Upper lobe of right lung (tissue), 1 donor: ENCODE measurements at regions not wholly inside any gene's neighbourhood (a gene's known extent, or its start where the extent isn't known, plus 50 kb on each side); places are given as distances from the start of the nearest gene placed in this dataset.
A peak's percentile ranks its signal among the peaks of the same experiment; 100 is the strongest.

ENCODE experiments used
- ATAC-seq: fragments of 200-7000 bp; cut with Tn5 transposase; one replicate; pipeline ENCODE4 v1.9.1; 2020; ENCODE audit warnings: mild to moderate bottlenecking, moderate library complexity
- DNase-seq: peaks from one replicate; pipeline ENCODE4 v3.0.0-alpha.2; 2020
- H3K27ac ChIP-seq: fragments of 200-600 bp; one replicate; pipeline ENCODE4 v1.8.0; 2022
- H3K27me3 ChIP-seq: fragments of 200-600 bp; one replicate; pipeline ENCODE4 v1.8.0; 2022; ENCODE audit warnings: mild to moderate bottlenecking
- H3K36me3 ChIP-seq: fragments of 200-600 bp; one replicate; pipeline ENCODE4 v1.8.0; 2022
- H3K4me1 ChIP-seq: fragments of 200-600 bp; one replicate; pipeline ENCODE4 v1.8.0; 2022
- H3K4me3 ChIP-seq: fragments of 200-600 bp; one replicate; pipeline ENCODE4 v1.8.0; 2022; ENCODE audit warnings: mild to moderate bottlenecking
- H3K9me3 ChIP-seq: fragments of 200-600 bp; one replicate; pipeline ENCODE4 v1.8.0; 2022
- intact Hi-C: fragments of 100-400 bp; cut with DNase I; formaldehyde crosslinking; loops from one replicate; pipeline ENCODE4 v1.11.0; 2022
- TF ChIP-seq, protein P1 (sequence below): fragments of 200-600 bp; IDR thresholded peaks from one replicate; pipeline ENCODE4 v1.8.0; 2022; ENCODE audit warnings: antibody characterized with exemption
- donor health status: DM: no; HTN: yes; CAD: no; lungs with severe emphysema.

- peaks cover 39% of the 10 kb centered on the region for H3K27me3 ChIP-seq
- ATAC-seq: no peak
- no peak overlapping the region for H3K4me3 ChIP-seq
- no peaks in the 10 kb centered on the region for H3K36me3 ChIP-seq
- H3K9me3 ChIP-seq: no peaks in the 10 kb centered on the region
- H3K4me1 ChIP-seq: no peaks in the 10 kb centered on the region
- intact Hi-C loops: no loop called here
- DNase-seq: peak; percentile 1
- no peak overlapping the region for H3K27ac ChIP-seq
- TF ChIP-seq, protein P1, sequence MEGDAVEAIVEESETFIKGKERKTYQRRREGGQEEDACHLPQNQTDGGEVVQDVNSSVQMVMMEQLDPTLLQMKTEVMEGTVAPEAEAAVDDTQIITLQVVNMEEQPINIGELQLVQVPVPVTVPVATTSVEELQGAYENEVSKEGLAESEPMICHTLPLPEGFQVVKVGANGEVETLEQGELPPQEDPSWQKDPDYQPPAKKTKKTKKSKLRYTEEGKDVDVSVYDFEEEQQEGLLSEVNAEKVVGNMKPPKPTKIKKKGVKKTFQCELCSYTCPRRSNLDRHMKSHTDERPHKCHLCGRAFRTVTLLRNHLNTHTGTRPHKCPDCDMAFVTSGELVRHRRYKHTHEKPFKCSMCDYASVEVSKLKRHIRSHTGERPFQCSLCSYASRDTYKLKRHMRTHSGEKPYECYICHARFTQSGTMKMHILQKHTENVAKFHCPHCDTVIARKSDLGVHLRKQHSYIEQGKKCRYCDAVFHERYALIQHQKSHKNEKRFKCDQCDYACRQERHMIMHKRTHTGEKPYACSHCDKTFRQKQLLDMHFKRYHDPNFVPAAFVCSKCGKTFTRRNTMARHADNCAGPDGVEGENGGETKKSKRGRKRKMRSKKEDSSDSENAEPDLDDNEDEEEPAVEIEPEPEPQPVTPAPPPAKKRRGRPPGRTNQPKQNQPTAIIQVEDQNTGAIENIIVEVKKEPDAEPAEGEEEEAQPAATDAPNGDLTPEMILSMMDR: no peak
Observed at GRCh38 chr1:5430911-5431697, 561.1 kb downstream of the NPHP4 start.

GRCh38 chr1:5430136-5430535 is 562.1 kb downstream of the NPHP4 start:
- DNase-seq (no peak), ATAC-seq (peak; percentile 22)
- H3K27ac ChIP-seq: no peak overlapping the region
- no peak overlapping the region for H3K4me3 ChIP-seq
- TF ChIP-seq, protein P1: no peak
- H3K9me3 ChIP-seq: no peaks in the 10 kb centered on the region
- H3K36me3 ChIP-seq: no peaks in the 10 kb centered on the region
- H3K4me1 ChIP-seq: no peaks in the 10 kb centered on the region
- intact Hi-C loops: no loop called here
- H3K27me3 ChIP-seq: peaks cover 47% of the 10 kb centered on the region

- Histone ChIP-seq H3K9me3 (no peaks in the 10 kb centered on the region), H3K36me3 (no peaks in the 10 kb centered on the region), H3K27me3 (peaks cover 53% of the 10 kb centered on the region), H3K27ac (no peak overlapping the region), H3K4me1 (no peaks in the 10 kb centered on the region), H3K4me3 (no peak overlapping the region)
- DNase-seq (peak; percentile 10), ATAC-seq (no peak)
- intact Hi-C loops: no loop called here
- TF ChIP-seq, protein P1: no peak
Observed at GRCh38 chr1:5428351-5428750, 563.9 kb downstream of the NPHP4 start.

GRCh38 chr1:5427026-5427613 is 565.1 kb downstream of the NPHP4 start:
- H3K36me3 ChIP-seq: no peaks in the 10 kb centered on the region
- no peaks in the 10 kb centered on the region for H3K4me1 ChIP-seq
- TF ChIP-seq, protein P1: no peak
- ATAC-seq: no peak
- no peak overlapping the region for H3K4me3 ChIP-seq
- no peaks in the 10 kb centered on the region for H3K9me3 ChIP-seq
- H3K27me3 ChIP-seq: peaks cover 50% of the 10 kb centered on the region
- DNase-seq: no peak
- intact Hi-C loops: no loop called here
- H3K27ac ChIP-seq: no peak overlapping the region

GRCh38 chr1:5424802-5425703 is 567.2 kb downstream of the NPHP4 start:
- Histone ChIP-seq H3K27ac (no peak overlapping the region), H3K36me3 (no peaks in the 10 kb centered on the region), H3K4me1 (no peaks in the 10 kb centered on the region), H3K4me3 (no peak overlapping the region), H3K27me3 (peaks cover 49% of the 10 kb centered on the region), H3K9me3 (no peaks in the 10 kb centered on the region)
- ATAC-seq (no peak), DNase-seq (no peak)
- TF ChIP-seq, protein P1: no peak
- intact Hi-C loops: no loop called here
